IMR-90 (cell line): ENCODE measurements at regions not wholly inside any gene's neighbourhood (a gene's known extent, or its start where the extent isn't known, plus 50 kb on each side); places are given as distances from the start of the nearest gene placed in this dataset.

Experiments used
- ATAC-seq: fragments of 200-7000 bp; cut with Tn5 transposase; 2 replicates; pipeline ENCODE4 v1.9.1; 2020; ENCODE audit warnings: low read depth, mild to moderate bottlenecking, moderate library complexity
- BruUV-seq: library from RNA; stranded (reverse); fragments of 400-500 nt; replicated peaks from 2 replicates; lab custom pipeline; 2021; lab: Mats Ljungman, UMichigan
- CTCF ChIA-PET: fragments of 300-600 bp; formaldehyde crosslinking; extraction: SDS; loops from one replicate; lab custom pipeline; 2021; ENCODE audit warnings: antibody characterized with exemption; lab: Yijun Ruan, JAX
- POLR2A ChIA-PET: fragments of 300-600 bp; sonication (Branson Sonifier 250); formaldehyde crosslinking; loops from one replicate; lab custom pipeline; 2022; ENCODE audit warnings: antibody characterized with exemption; ENCODE audit not compliant: unreplicated experiment; lab: Charles Lee
- DNase-seq: peaks from one replicate; pipeline ENCODE4 v3.0.0; 2013
- H2AFZ ChIP-seq: replicated peaks from 2 replicates; pipeline ENCODE3; 2013; ENCODE audit warnings: low read length, mild to moderate bottlenecking; ENCODE audit not compliant: poor library complexity
- H2AK5ac ChIP-seq: 2 replicates; pipeline ENCODE4 v1.6.1; 2013; ENCODE audit warnings: low read depth, low read length, inconsistent platforms
- H2AK9ac ChIP-seq: replicated peaks from 2 replicates; pipeline ENCODE3; 2013; ENCODE audit warnings: mild to moderate bottlenecking, low read depth, low read length, moderate library complexity; ENCODE audit not compliant: poor library complexity
- H2BK120ac ChIP-seq: 2 replicates; pipeline ENCODE4 v1.6.1; 2013; ENCODE audit warnings: low read depth, low read length, inconsistent platforms
- H2BK15ac ChIP-seq: 3 replicates; pipeline ENCODE4 v1.6.1; 2013; ENCODE audit warnings: low read depth, low read length, inconsistent platforms
- H2BK20ac ChIP-seq: 2 replicates; pipeline ENCODE4 v1.6.1; 2013; ENCODE audit warnings: low read depth, mild to moderate bottlenecking, inconsistent platforms, low read length, moderate library complexity
- H2BK5ac ChIP-seq: 2 replicates; pipeline ENCODE4 v1.6.1; 2013; ENCODE audit warnings: mild to moderate bottlenecking, low read depth, low read length, inconsistent platforms; ENCODE audit not compliant: poor library complexity, severe bottlenecking
- H3K14ac ChIP-seq: replicated peaks from 2 replicates; pipeline ENCODE4 v1.6.1; 2013; ENCODE audit warnings: low read depth, low read length, inconsistent platforms
- H3K18ac ChIP-seq: 2 replicates; pipeline ENCODE4 v1.6.1; 2013; ENCODE audit warnings: low read depth, low read length, control low read depth
- H3K23ac ChIP-seq: 2 replicates; pipeline ENCODE4 v1.6.1; 2013; ENCODE audit warnings: low read depth, low read length, inconsistent platforms
- H3K27ac ChIP-seq: 2 replicates; pipeline ENCODE4 v1.5.1; 2013; ENCODE audit warnings: mild to moderate bottlenecking, control low read depth, low read length; ENCODE audit not compliant: insufficient read depth
- H3K27me3 ChIP-seq: 2 replicates; pipeline ENCODE4 v1.6.1; 2013; ENCODE audit warnings: low read length; ENCODE audit not compliant: control insufficient read depth, insufficient read depth
- H3K36me3 ChIP-seq: 2 replicates; pipeline ENCODE4 v1.6.1; 2013; ENCODE audit warnings: low read length, mixed read lengths; ENCODE audit not compliant: control insufficient read depth, insufficient read depth
- H3K4ac ChIP-seq: 2 replicates; pipeline ENCODE4 v1.6.1; 2013; ENCODE audit warnings: low read depth, low read length, inconsistent platforms
- H3K4me1 ChIP-seq: 2 replicates; pipeline ENCODE4 v1.6.1; 2013; ENCODE audit warnings: low read length, mixed read lengths; ENCODE audit not compliant: control insufficient read depth, insufficient read depth
- H3K4me2 ChIP-seq: 2 replicates; pipeline ENCODE4 v1.6.1; 2013; ENCODE audit warnings: low read depth, mild to moderate bottlenecking, control low read depth, low read length, moderate library complexity
- H3K4me3 ChIP-seq: 2 replicates; pipeline ENCODE4 v1.5.1; 2013; ENCODE audit warnings: low read depth, mild to moderate bottlenecking, control low read depth, low read length, moderate library complexity; ENCODE audit not compliant: insufficient read depth
- H3K56ac ChIP-seq: 2 replicates; pipeline ENCODE4 v1.6.1; 2013; ENCODE audit warnings: low read length, inconsistent platforms; ENCODE audit not compliant: insufficient read depth; ENCODE audit errors: extremely low read depth
- H3K79me1 ChIP-seq, 2 experiments: 2 replicates each; pipeline ENCODE4 v1.6.1; 2013; ENCODE audit warnings: low read length in 2 of 2, inconsistent platforms in 1 of 2, low read depth in 1 of 2
- H3K9ac ChIP-seq: 2 replicates; pipeline ENCODE4 v1.6.1; 2013; ENCODE audit warnings: low read depth, low read length, control low read depth
- H3K9me1 ChIP-seq: 2 replicates; pipeline ENCODE4 v1.6.1; 2013; ENCODE audit warnings: low read length, inconsistent platforms; ENCODE audit not compliant: insufficient read depth
- H3K9me3 ChIP-seq: 2 replicates; pipeline ENCODE4 v1.6.1; 2013; ENCODE audit warnings: low read length; ENCODE audit not compliant: control insufficient read depth, insufficient read depth
- H4K20me1 ChIP-seq: 2 replicates; pipeline ENCODE4 v1.6.1; 2013; ENCODE audit warnings: low read length, inconsistent platforms; ENCODE audit not compliant: insufficient read depth
- H4K5ac ChIP-seq: 2 replicates; pipeline ENCODE4 v1.6.1; 2013; ENCODE audit warnings: mild to moderate bottlenecking, low read depth, low read length, control low read depth
- H4K8ac ChIP-seq, 2 experiments: 2 replicates each; pipeline ENCODE4 v1.6.1; 2013; ENCODE audit warnings: low read depth in 2 of 2, low read length in 2 of 2, control low read depth in 1 of 2, inconsistent platforms in 1 of 2
- H4K91ac ChIP-seq: 2 replicates; pipeline ENCODE4 v1.6.1; 2013; ENCODE audit warnings: low read depth, low read length, inconsistent platforms; ENCODE audit not compliant: insufficient read depth
- BHLHE40 ChIP-seq: fragments of 150-350 bp; IDR thresholded peaks from 2 replicates; pipeline ENCODE4 v1.6.1; 2016; ENCODE audit warnings: mild to moderate bottlenecking, low read depth, low read length
- CEBPB ChIP-seq: IDR thresholded peaks from 2 replicates; pipeline ENCODE4 v1.6.1; 2012; ENCODE audit warnings: low read depth, low read length, improper control_type of control experiment
- CHD1 ChIP-seq: IDR thresholded peaks from 2 replicates; pipeline ENCODE4 v1.6.1; 2012; ENCODE audit warnings: low read depth, low read length, improper control_type of control experiment
- CTCF ChIP-seq: conservative IDR thresholded peaks from 2 replicates; pipeline ENCODE4 v1.5.1; 2012; ENCODE audit warnings: mild to moderate bottlenecking, low read depth, low read length, improper control_type of control experiment
- ELK1 ChIP-seq: fragments of 150-350 bp; IDR thresholded peaks from 2 replicates; pipeline ENCODE4 v1.6.1; 2016; ENCODE audit warnings: low read depth, mild to moderate bottlenecking, low read length, moderate library complexity, borderline replicate concordance
- FOS ChIP-seq: fragments of 150-350 bp; IDR thresholded peaks from 2 replicates; pipeline ENCODE4 v1.6.1; 2016; ENCODE audit warnings: low read depth, low read length
- MAFK ChIP-seq: IDR thresholded peaks from 2 replicates; pipeline ENCODE4 v1.6.1; 2012; ENCODE audit warnings: low read depth, low read length, improper control_type of control experiment
- MAZ ChIP-seq: IDR thresholded peaks from 2 replicates; pipeline ENCODE4 v1.6.1; 2012; ENCODE audit warnings: low read depth, mild to moderate bottlenecking, low read length, improper control_type of control experiment, moderate library complexity, borderline replicate concordance
- RAD21 ChIP-seq: IDR thresholded peaks from 2 replicates; pipeline ENCODE4 v1.6.1; 2012; ENCODE audit warnings: low read length, improper control_type of control experiment
- RCOR1 ChIP-seq: IDR thresholded peaks from 2 replicates; pipeline ENCODE4 v1.6.1; 2012; ENCODE audit warnings: mild to moderate bottlenecking, low read length, improper control_type of control experiment; ENCODE audit not compliant: insufficient replicate concordance
- SMC3 ChIP-seq: fragments of 150-350 bp; IDR thresholded peaks from 2 replicates; pipeline ENCODE4 v1.6.1; 2016; ENCODE audit warnings: low read depth, mild to moderate bottlenecking, antibody characterized with exemption, low read length, moderate library complexity
- USF2 ChIP-seq: fragments of 150-350 bp; IDR thresholded peaks from 2 replicates; pipeline ENCODE4 v1.6.1; 2017; ENCODE audit warnings: mild to moderate bottlenecking, antibody characterized with exemption, low read length, low read depth
- WGBS, 2 experiments: methylation state at CpG; one replicate each; pipeline versions ENCODE4 v1.1.5 to v1.1.7; 2013; ENCODE audit warnings: missing lambda C conversion rate in 2 of 2; ENCODE audit not compliant: insufficient read length in 1 of 2; ENCODE audit errors: extremely low coverage in 2 of 2; 5-methylcytosine and 5-hydroxymethylcytosine counted together
- dilution Hi-C: fragments of 300-500 bp; cut with HindIII; formaldehyde crosslinking; loops from one replicate; pipeline ENCODE4 v1.14.3; 2018; ENCODE audit warnings: low sequenced_read_pairs; ENCODE audit not compliant: unreplicated experiment
- in situ Hi-C: fragments of 300-500 bp; cut with MboI; formaldehyde crosslinking; loops from 3 replicates; pipeline ENCODE4 v1.14.3; 2019; ENCODE audit warnings: low sequenced_read_pairs, inconsistent platforms, mixed read lengths
- intact Hi-C: fragments of 100-400 bp; cut with micrococcal nuclease; formaldehyde crosslinking; loops from 2 replicates; pipeline ENCODE4 v1.10.0; 2022

- POLR2A ChIA-PET: no interaction called here
- in situ Hi-C loops: no loop called here
- Histone ChIP-seq H3K9ac (no peak overlapping the region), H3K23ac (no peak overlapping the region), H4K91ac (no peak overlapping the region), H3K4ac (peak overlapping the region; percentile 34; the same call in 1 of the 2 replicates), H3K4me1 (peaks cover 13% of the 10 kb centered on the region), H3K9me1 (peaks cover 7% of the 10 kb centered on the region), H2BK5ac (no peak overlapping the region), H3K4me3 (no peak overlapping the region), H3K9me3 (peaks cover 3% of the 10 kb centered on the region; the same call in 1 of the 2 replicates), H3K36me3 (no peaks in the 10 kb centered on the region), H3K79me1 (peaks cover 0 to 4% of the 10 kb centered on the region in 2 experiments; a peak in 2 of 4 replicates), H4K5ac (no peak overlapping the region), H3K27ac (no peak overlapping the region), H4K20me1 (no peaks in the 10 kb centered on the region), H3K4me2 (no peak overlapping the region), H2BK120ac (no peak overlapping the region), H2BK20ac (no peak overlapping the region; the same call in 1 of the 2 replicates), H3K14ac (0 out of 2 replicates have a peak overlapping the region, but pooled peaks have one; percentile 23), H2AK9ac (no peak overlapping the region), H2AFZ (no peak overlapping the region), H3K18ac (no peak overlapping the region), H3K56ac (no peak overlapping the region), H2BK15ac (no peak overlapping the region), H3K27me3 (no peaks in the 10 kb centered on the region), H2AK5ac (peak overlapping the region; percentile 44; the same call in 1 of the 2 replicates), H4K8ac (no peak overlapping the region)
- TF ChIP-seq CEBPB (no peak), FOS (no peak), USF2 (no peak), CTCF (no peak), MAFK (no peak), BHLHE40 (no peak), RAD21 (no peak), SMC3 (no peak), RCOR1 (no peak), CHD1 (no peak), MAZ (no peak), ELK1 (no peak)
- CTCF ChIA-PET: no interaction called here
- BruUV-seq: no TSS peak
- intact Hi-C loops: no loop called here
- WGBS, 2 experiments: no CpG with 5 or more reads among the region's 2 CpGs
- dilution Hi-C loops: no loop called here
- DNase-seq: no peak
- no peak for ATAC-seq
These were observed 65.8 kb upstream of the RGL1 start for GRCh38 chr1:183739082-183739481.
